Endodermal cell (in vitro differentiated cells): ENCODE measurements at regions not wholly inside any gene's neighbourhood (a gene's known extent, or its start where the extent isn't known, plus 50 kb on each side); places are given as distances from the start of the nearest gene placed in this dataset.

ENCODE experiments used
- DNase-seq: peaks from one replicate; pipeline ENCODE4 v3.0.0-alpha.2; 2017
- H3K27ac ChIP-seq: 2 replicates; pipeline ENCODE4 v1.5.1; 2013; ENCODE audit warnings: mild to moderate bottlenecking, low read depth, low read length, moderate library complexity
- H3K27me3 ChIP-seq: 2 replicates; pipeline ENCODE4 v1.6.1; 2013; ENCODE audit warnings: mild to moderate bottlenecking, low read length, moderate library complexity; ENCODE audit not compliant: insufficient read depth, control insufficient read depth, poor library complexity, severe bottlenecking
- H3K36me3 ChIP-seq: 2 replicates; pipeline ENCODE4 v1.7.0; 2013; ENCODE audit warnings: mild to moderate bottlenecking, low read length, moderate library complexity; ENCODE audit not compliant: control insufficient read depth, insufficient read depth
- H3K4me1 ChIP-seq: one replicate; pipeline ENCODE4 v1.7.0; 2013; ENCODE audit warnings: low read length; ENCODE audit not compliant: control insufficient read depth, insufficient read depth
- H3K4me3 ChIP-seq: 2 replicates; pipeline ENCODE4 v1.5.1; 2013; ENCODE audit warnings: mild to moderate bottlenecking, low read length, moderate library complexity
- H3K9ac ChIP-seq: 2 replicates; pipeline ENCODE4 v1.6.1; 2013; ENCODE audit warnings: mild to moderate bottlenecking, low read length, moderate library complexity; ENCODE audit not compliant: poor library complexity, severe bottlenecking; ENCODE audit errors: extremely low read depth
- H3K9me3 ChIP-seq: 2 replicates; pipeline ENCODE4 v1.6.1; 2013; ENCODE audit warnings: mild to moderate bottlenecking, low read length, moderate library complexity; ENCODE audit not compliant: control insufficient read depth
- H3K27ac Mint-ChIP-seq: 2 replicates; pipeline ENCODE4 v1.8.0; 2020; ENCODE audit warnings: mixed read lengths
- H3K27me3 Mint-ChIP-seq: 2 replicates; pipeline ENCODE4 v1.8.0; 2021; ENCODE audit warnings: mild to moderate bottlenecking, mixed read lengths; ENCODE audit not compliant: insufficient read depth
- H3K36me3 Mint-ChIP-seq: 2 replicates; pipeline ENCODE4 v1.8.0; 2020; ENCODE audit warnings: low read depth, mixed read lengths
- H3K4me1 Mint-ChIP-seq: 2 replicates; pipeline ENCODE4 v1.8.0; 2020; ENCODE audit warnings: mixed read lengths
- H3K4me3 Mint-ChIP-seq: 2 replicates; pipeline ENCODE4 v1.8.0; 2020; ENCODE audit warnings: mild to moderate bottlenecking, moderate library complexity, mixed read lengths
- H3K9me3 Mint-ChIP-seq: 2 replicates; pipeline ENCODE4 v1.8.0; 2020; ENCODE audit warnings: mild to moderate bottlenecking, mixed read lengths
- CTCF ChIP-seq: fragments of 200-600 bp; sonication (generic); conservative IDR thresholded peaks from 2 replicates; pipeline ENCODE4 v1.5.0; 2021; ENCODE audit warnings: antibody characterized with exemption, mild to moderate bottlenecking
- WGBS, 2 experiments: methylation state at CpG; one replicate each; pipeline versions ENCODE4 v1.1.5 to v1.1.7; 2013; ENCODE audit warnings: missing lambda C conversion rate in 2 of 2, mixed read lengths in 1 of 2; ENCODE audit not compliant: insufficient coverage in 1 of 2, insufficient read length in 1 of 2; 5-methylcytosine and 5-hydroxymethylcytosine counted together

DNA sequence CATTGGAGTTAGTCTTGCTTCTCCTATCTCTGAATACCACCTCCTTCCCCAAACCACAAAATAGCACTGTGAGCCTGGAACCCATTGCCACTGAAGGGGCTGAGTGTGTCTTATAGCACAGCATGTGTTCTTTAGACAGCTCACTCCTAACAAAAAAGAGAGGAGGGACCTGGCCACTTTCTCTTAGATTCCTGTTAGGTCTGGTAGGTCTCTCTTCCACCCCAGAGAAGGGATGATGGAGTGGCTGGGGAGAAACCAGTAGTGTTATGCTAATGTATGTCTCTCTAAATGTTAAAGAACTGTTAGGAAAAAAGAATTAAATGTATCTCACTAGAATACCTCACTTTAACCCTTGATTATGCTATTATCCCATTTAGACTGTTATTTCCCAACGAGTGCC, 340.3 kb downstream of the EPHA7 start:
- Mint-ChIP-seq H3K27me3 (peaks cover 2% of the 10 kb centered on the region), H3K9me3 (peaks cover 4% of the 10 kb centered on the region), H3K4me3 (no peak overlapping the region), H3K4me1 (peaks cover 20% of the 10 kb centered on the region), H3K36me3 (no peaks in the 10 kb centered on the region), H3K27ac (no peak overlapping the region)
- peaks cover 13% of the 10 kb centered on the region for H3K9me3 ChIP-seq
- no peak overlapping the region for H3K27ac ChIP-seq
- no peak for TF ChIP-seq CTCF
- H3K4me1 ChIP-seq: no peaks in the 10 kb centered on the region
- DNase-seq: no peak
- H3K27me3 ChIP-seq: no peaks in the 10 kb centered on the region
- WGBS, 2 experiments: 50 to 69% methylated on average over 1 of the region's 1 CpG
- no peak overlapping the region for H3K4me3 ChIP-seq
- no peak overlapping the region for H3K9ac ChIP-seq
- H3K36me3 ChIP-seq: no peaks in the 10 kb centered on the region

GRCh38 chr6:93073811-93074210, 345.5 kb downstream of the EPHA7 start:
- H3K27ac ChIP-seq: no peak overlapping the region
- no peaks in the 10 kb centered on the region for H3K4me1 ChIP-seq
- H3K4me3 ChIP-seq: no peak overlapping the region
- Mint-ChIP-seq H3K27ac (no peak overlapping the region), H3K4me1 (no peaks in the 10 kb centered on the region), H3K9me3 (peaks cover 17% of the 10 kb centered on the region), H3K4me3 (no peak overlapping the region), H3K36me3 (no peaks in the 10 kb centered on the region), H3K27me3 (no peaks in the 10 kb centered on the region)
- 88 to 92% methylated on average over 1 to 4 of the region's 5 CpGs for WGBS, 2 experiments
- H3K36me3 ChIP-seq: no peaks in the 10 kb centered on the region
- H3K9me3 ChIP-seq: peaks cover 18% of the 10 kb centered on the region
- H3K27me3 ChIP-seq: no peaks in the 10 kb centered on the region
- no peak overlapping the region for H3K9ac ChIP-seq
- no peak for DNase-seq
- TF ChIP-seq CTCF: no peak

DNA sequence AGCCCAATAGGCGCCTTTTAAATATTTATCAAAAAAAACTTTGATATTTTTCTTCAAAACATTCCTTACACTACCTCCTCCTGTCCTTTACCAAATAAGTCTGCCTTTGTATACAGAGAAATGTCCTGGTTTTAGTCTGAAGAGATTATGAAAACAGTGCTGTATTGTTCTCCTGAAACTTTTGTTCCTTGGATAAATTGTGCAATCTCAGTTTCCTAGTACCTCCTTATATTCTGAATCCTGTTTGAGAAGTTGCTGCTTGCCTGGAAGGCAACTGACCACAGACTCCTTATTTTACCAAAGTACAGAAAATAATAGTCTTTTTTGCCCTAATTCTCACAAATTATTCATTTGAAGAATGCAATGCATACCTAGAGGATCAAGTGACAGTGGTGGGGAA, 349.5 kb downstream of the EPHA7 start:
- Histone ChIP-seq H3K27me3 (no peaks in the 10 kb centered on the region), H3K27ac (no peak overlapping the region), H3K4me3 (no peak overlapping the region), H3K9ac (no peak overlapping the region), H3K36me3 (no peaks in the 10 kb centered on the region), H3K9me3 (peaks cover 10% of the 10 kb centered on the region), H3K4me1 (no peaks in the 10 kb centered on the region)
- Mint-ChIP-seq H3K36me3 (no peaks in the 10 kb centered on the region), H3K4me3 (no peak overlapping the region), H3K27ac (no peak overlapping the region), H3K4me1 (no peaks in the 10 kb centered on the region), H3K27me3 (no peaks in the 10 kb centered on the region), H3K9me3 (peaks cover 13% of the 10 kb centered on the region)
- 60 to 91% methylated on average over 1 of the region's 1 CpG for WGBS, 2 experiments
- no peak for DNase-seq
- TF ChIP-seq CTCF: no peak
